Fibroblast of the conjunctiva (primary cell): ENCODE measurements at regions not wholly inside any gene's neighbourhood (a gene's known extent, or its start where the extent isn't known, plus 50 kb on each side); places are given as distances from the start of the nearest gene placed in this dataset.

ENCODE experiments used
- DNase-seq: peaks from one replicate; pipeline ENCODE4 v3.0.0-alpha.2; 2010; ENCODE audit warnings: low read depth

DNA sequence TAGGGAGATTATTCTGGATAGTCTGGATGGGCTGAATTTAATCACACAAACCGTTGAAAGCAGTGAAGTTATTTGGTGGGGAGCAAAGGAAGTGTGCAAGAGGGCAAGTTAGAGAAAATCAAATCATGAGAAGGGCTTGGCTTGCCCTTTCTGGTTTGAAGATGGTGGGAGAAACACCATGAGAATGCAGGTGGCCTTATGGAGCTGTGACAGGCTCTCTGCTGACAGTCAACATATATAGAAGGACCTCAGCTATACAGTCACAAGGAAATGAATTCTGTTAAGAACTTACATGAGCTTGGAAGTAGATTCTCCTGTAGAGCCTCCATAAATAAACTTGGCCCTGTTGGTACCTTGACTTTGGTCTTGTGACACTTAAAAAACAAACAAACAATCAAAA is 72.3 kb downstream of the GMNC start:
- no peak for DNase-seq

DNA sequence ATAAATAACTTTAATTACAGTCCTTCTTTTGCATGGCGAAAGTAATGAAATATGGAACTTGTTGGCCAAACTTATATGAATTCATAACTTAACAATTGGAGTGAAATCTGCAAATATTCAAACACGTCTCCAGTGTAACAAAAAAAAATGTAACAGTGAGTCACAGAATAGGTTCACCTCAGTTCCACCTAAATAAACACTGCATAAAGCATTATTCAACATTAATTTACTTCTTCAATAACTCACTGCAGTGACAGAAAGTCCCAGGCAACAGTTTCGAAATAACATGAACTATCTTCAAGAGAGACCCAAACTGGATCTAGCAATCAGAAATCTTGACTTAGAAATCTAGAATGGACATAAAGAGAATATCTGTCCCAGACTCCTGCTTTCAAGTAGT is 75.6 kb downstream of the GMNC start:
- no peak for DNase-seq

DNA sequence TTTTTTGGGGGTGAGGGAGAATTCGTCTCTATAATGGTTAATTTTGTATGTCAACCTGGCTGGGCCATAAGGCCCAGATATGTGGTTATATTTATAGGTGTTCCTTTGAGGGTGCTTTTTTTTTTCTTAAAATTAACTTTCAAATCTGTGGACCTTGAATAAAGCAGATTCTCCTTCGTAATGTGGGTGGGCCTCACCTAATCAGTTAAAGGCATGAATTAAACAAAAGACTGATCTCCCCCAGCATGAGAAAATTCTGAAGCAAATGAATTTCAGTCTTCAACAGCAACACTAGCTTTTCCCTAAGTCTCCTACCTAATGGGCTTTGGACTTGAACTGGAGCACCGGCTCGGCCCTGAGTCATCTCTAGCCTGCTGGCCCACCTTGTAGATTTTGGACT is 77.4 kb downstream of the GMNC start:
- DNase-seq = no peak

DNA sequence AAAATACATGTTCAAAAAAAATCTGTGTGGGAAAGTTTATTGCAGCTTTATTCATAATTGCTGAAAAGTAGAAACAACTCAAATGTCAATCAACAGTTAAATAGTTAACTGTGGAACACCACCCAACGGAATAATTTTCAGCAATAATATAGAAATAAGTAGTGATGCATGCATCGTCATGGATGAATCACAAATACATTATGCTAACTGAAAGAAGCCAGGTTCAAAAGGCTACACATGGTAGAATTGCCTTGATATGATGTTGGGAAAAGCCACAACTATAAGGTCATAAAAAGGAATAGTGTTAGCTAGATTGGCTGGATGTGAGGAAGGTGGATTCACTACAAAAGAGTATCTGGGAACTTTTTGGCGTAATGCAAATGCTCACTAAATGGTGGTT is 82.0 kb downstream of the GMNC start:
- DNase-seq = no peak

DNA sequence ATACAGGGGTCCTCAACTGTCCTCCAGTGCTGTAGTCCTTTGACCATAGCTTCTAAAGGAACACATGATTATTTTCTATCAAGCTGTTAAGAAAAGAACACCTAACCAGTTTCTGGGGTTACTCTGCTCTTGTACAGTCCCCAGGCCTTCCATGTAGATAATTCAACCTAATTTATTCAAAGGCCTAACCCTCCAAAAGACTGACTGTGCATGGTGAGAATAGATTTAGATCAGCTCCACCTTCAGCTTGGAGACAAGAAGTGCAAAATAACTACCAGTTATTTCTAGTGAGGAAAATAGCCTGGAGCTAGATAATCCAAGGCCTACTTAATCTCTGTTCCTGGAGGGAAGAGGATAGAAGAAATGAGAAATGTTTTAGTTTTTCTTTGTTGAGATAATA is 87.9 kb downstream of the GMNC start:
- DNase-seq = no peak

- DNase-seq = no peak
Observed at GRCh38 chr3:190773948-190774347, 88.5 kb downstream of the GMNC start.

DNA sequence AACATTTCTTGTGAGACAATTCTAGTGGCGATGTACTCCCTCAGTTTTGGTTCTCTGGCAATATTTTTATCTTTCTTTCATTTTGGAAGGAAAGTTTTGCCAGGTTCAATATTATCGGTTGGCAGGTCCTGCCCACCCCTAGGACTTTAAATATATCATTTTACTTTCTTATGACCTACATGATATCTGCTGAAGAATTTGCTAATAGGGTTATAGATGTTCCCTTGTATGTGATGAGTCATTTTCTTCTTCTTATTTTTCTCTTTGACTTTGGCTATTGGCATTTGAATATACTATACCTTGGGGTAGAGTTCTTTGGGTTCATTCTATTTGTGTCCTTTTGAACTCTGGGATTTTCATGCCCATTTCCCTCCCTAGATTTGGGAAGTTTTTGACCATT is 89.7 kb downstream of the GMNC start:
- no peak for DNase-seq

DNA sequence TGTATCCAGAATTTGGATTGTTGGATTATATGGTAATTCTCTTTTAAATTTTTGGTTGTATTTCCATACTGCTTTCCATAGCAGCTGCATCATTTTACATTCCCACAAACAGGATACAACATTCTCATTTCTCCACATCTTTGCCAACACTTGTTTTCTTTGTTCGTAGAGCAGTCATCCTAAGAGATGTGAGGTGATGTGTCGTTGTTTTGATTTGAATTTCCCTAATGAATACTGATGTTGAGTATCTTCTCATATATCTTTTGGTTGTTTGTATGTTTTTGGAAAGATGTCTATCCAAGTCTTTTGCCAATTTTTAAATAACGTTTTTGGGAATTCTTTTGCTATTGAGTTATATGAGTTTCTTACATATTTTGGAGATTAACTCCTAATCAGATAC is 93.6 kb downstream of the GMNC start:
- DNase-seq = no peak

DNA sequence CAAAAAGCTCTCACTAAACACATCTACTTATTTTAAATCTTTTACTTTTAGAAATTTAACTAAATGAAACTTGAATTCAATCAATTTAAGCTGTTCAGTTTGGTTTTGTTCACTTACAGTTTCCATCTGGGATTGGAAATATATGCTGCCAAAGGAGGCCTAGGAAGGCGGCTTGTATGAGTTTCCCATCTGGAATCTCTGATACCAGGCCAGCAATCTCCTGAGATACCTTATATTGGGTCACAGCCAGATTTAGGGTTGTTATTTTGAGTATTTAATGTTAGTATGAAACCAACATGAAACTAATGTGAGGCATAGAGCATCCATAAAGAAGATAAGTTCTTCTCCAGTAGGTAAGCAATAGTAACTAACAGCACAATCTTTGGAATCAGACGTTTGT is 94.6 kb downstream of the GMNC start:
- DNase-seq = no peak

- DNase-seq = no peak
Observed at GRCh38 chr3:190764231-190765134, 98.0 kb downstream of the GMNC start.

- no peak for DNase-seq
Observed at GRCh38 chr3:190762801-190763200, 99.7 kb downstream of the GMNC start.

- DNase-seq = no peak
Observed at GRCh38 chr3:190747571-190747970, 114.9 kb downstream of the GMNC start.

- DNase-seq = no peak
Observed at GRCh38 chr3:190746986-190747385, 115.5 kb downstream of the GMNC start.

- DNase-seq = no peak
Observed at GRCh38 chr3:190746531-190746930, 116.0 kb downstream of the GMNC start.

DNA sequence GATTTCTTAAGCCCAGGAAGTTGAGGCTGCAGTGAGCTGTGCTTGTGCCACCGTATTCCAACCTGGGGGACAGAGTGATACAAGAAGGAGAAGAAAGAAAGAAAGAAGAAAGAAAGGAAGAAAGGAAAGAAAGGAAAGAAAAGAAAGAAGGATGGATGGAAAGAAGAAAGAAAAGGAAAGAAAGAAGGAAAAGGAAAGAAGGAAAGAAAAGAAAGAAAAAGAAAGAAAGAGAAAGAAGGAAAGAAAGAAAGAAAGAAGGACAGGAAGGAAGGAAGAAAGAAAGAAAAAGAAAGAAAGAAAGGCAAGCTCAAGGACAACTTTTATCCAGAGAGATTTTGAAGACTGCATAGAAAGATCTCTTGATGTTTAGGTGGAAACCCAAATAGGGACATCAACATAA is 120.7 kb downstream of the GMNC start:
- DNase-seq = no peak

GRCh38 chr3:190739641-190740185 is 122.8 kb downstream of the GMNC start:
- DNase-seq = no peak

GRCh38 chr3:190738636-190739155 is 123.8 kb downstream of the GMNC start:
- DNase-seq = no peak

- no peak for DNase-seq
Observed at GRCh38 chr3:190737446-190737845, 125.0 kb downstream of the GMNC start.

DNA sequence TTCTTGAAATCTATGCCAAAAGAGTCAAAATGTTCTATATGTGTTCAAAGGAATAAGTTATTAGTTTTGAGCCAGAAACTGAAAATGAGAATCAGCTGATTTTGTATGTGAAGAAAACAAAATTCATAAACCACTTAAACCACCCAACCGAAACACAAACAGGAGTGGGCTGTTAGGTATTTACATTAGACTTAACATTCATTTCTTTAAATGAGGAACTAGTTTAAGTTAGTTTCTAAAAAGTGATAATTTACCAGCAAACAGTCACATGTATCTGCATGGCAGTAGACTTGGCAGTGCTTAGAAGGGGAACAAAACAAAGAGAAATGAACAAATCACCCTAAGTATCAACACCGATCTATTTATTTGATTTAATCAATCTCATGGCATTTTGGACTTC is 128.0 kb downstream of the GMNC start:
- DNase-seq = no peak

DNA sequence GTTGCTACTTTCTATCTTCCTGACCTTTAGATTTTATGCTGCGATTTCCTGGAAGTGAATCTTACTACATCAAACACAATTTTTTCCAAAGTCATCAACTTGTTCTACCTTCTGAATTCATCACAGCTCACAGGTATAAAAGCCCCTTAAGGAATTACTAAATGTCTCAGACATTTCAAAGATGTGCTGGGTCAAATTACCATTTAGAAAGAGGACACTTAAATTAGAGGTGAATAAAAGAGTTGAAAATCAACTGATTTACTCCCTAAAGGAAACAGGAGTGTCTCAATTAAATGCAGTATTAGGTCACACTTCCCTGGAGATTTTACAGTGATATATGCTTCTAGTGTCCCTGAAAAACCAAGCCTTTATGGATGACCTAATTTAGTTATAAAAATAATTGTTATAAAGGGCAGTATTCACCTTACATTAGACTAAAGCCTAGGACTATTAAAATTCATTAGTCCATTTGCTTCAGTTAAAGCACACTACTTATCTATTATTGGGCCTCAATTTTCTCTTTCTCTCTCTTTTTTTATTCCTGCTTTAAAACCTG is 128.8 kb downstream of the GMNC start:
- no peak for DNase-seq

DNA sequence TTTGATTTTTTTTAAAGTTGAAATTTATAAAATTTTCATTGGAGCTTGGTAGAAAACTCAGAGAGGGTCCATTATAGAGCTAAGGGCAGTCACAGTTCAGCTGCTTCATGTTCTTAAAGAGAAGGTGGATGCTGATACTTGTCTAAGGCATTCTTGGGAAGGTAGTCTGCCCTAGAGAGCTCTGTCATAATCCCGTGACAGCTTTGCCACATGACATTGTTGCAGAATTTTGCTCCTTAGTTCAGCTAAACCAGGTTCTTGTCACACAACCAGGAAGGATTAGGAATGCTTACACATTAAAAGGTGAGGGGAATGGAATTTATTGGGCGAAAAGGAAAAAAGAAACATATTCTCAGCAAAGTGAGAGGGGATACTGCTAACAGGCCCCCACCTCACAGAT is 130.9 kb downstream of the GMNC start:
- no peak for DNase-seq

DNA sequence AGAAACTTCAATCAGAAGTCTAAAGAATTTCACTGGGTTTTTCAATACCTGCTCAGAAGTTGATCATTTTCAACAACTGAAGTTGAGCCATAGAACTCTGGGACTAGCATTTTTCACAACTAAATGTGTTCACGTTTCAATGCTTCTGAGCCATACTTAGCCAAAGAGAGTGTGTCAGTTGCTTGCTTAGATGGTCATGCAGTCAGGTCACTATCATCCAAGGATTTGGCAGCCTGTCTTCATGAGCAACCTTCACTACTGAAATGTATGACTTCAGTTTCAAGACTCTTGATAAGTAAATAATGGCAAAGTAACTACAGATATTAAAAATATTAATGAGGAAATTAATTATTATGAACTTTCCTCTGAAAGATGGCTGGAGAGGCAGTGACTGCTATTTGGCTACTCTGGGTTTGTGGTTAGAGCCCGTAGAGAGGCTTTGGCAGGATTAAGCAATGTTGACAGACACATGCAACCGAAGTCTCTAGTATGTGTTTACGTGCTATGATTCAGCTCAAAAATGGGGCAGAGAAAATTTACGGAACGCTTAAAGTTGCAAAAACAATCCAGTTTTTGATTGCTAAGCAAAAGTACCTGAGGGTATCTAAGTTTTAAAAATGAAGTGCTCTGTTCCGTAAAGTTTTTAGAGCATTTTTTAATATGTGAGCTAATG is 133.8 kb downstream of the GMNC start:
- no peak for DNase-seq
